ENCODE measurements at regions not wholly inside any gene's neighbourhood (a gene's known extent, or its start where the extent isn't known, plus 50 kb on each side); places are given as distances from the start of the nearest gene placed in this dataset.
"Not testable (repeated sequence)": the region's sequence is repeated elsewhere in the genome, so short reads cannot be mapped to it uniquely, and the experiment has no call there.

DNA sequence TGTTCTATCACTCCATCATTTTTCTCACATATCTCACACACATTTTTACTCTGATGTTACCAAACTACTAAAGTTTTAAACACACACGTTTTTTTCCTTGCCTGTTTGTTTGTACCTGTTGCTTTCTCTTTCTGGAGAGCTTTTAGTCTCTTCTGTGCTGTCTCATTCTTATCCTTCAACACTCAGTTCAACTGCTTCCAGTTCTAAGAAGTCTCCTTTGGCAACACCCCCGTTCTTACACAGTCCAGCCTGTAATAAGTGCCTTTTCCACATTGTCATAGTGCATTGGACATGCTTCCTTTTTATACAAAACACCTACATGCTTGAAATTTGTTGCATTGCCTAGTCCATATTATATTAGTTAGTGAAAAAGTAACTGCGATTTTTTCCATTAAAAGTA, 360.2 kb upstream of the BRINP3 start:
- DNase-seq: no peak

DNA sequence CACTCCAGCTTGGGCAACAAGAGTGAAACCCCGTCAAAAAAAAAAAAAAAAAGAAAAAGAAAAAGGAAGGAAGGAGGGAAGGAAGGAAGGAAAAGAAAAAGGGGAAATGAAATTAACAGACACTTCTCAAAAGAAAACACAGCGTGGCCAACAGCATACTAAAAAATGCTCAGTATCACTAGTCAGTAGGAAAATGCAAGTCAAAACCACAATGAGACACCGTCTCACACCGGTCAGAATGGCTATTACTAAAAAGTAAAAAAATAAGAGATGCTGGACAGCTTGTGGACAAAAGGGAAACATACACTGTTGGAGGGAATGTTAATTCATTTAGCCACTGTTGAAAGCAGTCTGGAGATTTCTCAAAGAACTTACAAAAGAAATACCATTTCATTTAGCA, 369.5 kb upstream of the BRINP3 start:
- no peak for DNase-seq

DNA sequence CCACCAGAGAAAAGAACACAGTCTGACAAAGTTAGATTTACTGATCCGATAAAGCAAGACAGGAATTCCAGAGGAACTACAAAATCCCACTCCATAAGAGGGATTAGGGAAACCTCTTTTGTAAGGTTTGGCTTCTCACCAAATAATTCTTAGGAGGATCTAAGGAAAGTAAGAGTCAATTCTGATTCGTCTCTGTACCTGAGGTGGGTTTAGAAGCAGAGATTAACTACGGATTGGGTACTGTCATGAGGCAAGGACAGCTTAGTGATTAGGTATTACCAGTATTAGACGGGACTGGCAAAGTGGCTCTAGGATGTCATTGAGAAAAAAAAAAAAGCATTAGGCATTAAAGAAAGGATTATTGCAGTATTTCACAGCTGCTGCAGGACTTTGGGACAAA, 371.7 kb upstream of the BRINP3 start:
- DNase-seq: no peak

DNA sequence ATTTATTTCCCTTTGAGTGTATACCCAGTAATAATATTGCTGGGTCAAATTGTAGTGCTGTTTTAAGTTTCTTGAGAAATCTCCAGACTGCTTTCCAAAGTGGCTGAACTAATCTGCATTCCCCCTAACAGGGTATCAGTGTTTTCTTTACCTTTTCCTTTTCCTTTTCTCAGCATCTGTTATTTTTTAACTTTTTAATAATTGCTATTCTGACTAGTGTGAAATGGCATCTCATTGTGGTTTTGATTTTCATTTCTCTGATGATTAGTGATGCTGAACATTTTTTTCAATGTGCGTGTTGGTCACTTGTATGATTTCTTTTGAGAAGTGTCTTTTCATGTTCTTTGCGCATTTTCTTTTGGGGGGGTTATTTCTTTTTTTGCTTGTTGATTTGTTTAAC, 374.9 kb upstream of the BRINP3 start:
- DNase-seq: no peak

DNA sequence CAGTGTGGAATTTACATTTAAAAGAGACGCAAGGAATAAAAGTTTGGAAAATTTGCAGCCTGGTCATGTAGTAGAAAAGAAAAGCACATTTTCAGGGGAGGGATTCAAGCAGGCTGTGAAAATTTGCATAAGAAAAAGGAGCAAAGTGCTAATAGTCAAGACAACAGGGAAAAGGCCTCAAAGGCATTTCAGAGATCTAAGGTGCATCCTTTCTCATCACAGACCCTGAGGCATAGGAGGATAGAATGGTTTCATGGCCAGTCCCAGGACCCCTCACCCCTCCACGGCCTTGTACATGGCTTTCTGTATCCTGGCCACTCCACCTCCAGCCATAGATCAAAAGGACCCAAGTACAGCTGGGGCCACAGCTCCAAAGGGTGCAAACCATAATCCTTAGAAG, 380.5 kb upstream of the BRINP3 start:
- DNase-seq: no peak

DNA sequence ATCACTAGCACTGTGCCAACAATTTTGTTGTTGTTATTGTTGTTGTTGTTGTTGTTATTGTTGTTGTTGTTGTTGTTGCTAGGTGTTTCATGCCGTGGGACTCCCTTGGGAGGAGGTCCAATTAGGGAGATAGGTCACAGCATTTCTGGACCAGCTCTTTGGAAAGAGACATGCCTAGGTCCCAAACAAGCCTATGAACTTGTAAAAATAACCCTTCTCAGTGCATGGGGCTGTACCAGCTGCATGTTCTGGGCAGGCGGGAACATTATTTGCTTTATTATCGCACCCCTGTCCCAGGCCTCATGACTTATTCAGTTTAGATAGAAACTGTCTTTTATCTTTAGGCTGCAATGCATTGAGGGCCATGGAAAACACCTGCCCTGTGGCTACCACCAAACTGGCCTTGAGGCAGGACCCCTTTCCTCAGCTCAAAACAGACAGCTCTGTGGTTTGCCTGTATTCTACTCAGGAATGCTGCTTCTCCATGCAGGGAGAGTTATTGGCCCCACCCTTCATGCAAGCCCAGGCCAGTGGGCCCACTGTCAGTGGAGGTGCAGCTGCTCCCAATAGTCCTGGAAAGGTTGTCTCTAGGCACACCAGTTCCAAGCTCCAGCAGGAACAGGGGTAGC, 386.5 kb upstream of the BRINP3 start:
- no peak for DNase-seq

DNA sequence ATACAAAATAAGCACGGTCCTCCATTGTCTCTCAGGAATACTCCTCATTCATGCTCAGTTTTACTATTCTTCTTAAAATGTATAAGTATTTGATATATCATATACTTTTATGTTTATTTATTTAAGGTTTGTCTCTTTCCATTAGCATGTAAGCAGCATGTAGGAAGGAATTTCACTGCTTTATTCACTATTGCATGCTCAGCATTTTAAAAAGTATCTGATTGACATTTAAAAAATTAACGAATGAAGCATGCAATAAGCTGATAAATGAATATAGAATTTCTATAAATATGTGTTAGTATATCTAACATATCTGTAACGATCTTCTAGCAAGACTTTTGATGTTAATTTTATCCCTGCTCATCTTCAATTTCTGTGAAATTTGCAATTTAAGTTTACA, 402.7 kb upstream of the BRINP3 start:
- DNase-seq: no peak

DNA sequence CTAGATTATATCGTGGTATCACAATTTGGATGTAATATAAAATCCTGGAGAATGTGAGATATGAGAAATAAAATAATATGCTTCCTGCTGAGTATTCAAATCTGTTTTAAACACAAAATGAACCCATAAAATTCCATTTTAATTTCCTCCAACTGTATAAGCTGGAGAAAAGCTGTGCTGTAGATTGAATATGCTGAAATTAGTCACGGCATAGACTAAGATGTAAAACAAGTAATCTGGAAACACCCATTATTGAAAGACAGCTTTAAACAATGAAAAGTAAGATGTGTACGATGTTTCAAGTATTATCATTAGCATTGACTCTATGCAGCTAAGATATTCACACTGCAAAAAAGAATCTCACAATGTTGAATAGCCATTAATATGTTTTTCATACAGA, 403.4 kb upstream of the BRINP3 start:
- no peak for DNase-seq

DNA sequence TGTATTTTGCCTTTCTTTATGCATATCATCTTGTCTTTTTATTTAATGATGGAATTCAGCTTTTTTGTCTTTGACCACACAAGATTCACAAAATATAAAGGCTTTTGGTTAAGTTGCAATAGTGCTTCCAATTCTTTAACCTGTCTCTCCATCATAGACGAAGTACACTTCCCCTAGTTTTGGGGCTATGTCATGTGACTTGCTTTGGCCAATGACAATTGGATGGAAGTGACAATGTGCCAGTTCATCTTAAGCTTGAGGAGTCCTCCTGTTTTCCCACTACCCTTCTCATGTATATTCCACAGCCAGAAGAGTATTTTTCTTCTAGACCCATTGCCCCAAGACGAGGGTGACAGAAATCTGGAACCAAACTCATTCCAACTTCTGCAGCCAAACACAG, 419.6 kb upstream of the BRINP3 start:
- no peak for DNase-seq

DNA sequence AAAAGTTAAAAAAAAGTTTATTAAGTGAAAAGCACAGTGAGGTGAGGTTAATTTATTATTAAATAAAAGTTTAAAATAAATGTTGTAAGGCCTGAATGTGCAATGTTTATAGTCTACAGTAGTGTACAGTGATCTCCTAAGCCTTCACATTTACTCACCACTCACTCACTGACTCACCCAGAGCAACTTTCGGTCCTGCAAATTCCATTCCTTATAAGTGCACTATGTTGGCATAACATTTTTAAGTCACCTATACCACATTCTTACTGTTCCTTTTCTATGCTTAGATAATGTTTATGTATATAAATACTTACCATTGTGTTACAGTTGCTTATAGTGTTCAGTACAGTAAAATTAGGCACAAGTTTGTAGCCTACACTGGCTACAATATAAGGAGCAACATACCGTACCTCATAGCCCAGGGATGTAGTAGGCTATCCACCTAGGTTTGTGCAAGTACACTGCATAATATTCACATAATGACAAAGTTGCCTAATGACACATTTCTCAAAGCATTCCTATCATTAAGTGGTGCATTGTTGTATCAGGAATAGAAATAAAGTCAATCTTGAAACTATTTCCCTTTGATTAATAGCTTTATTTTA, 426.5 kb upstream of the BRINP3 start:
- no peak for DNase-seq

DNA sequence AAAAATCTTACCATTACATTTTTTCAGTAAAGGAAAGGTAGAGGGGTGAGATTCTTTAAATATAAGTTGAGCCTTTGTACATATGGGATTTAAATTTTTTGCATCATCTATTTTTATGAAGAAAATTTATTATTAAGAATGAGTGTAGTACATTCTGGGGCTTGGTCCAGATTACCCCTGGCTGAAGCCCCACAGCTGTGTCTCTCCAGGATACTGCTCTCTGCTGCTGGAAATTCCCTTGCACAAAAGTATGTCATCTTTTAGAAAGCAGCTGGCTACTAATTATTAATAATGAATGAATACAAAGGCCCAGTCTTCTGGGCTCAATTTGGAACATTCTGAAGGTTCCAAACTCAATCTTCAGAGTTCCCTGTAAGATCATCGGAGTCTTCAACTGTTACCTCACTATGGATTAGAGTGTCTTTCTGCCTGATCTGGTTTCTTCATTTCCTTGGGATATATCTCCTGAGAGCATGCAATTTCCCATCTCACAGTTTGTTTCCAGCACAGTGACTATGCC, 428.6 kb upstream of the BRINP3 start:
- no peak for DNase-seq

DNA sequence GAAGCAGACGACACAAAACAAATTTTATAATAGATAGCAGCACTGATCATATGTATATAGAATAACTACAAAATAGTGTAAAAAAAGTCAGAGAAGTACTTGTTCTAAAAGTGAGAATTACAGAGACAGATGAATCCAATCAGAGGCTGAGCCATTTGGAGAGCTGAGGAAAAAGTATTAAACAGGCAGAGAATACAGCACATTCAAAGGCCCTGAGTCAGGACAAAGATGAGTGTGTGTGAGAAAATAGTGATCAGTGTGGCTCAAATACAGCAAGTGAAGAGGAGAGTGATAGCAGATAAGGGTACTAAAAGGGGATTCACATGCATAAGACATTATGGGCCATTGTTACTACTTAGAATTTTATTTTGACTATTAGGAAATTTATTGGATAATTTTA, 430.6 kb upstream of the BRINP3 start:
- no peak for DNase-seq

DNA sequence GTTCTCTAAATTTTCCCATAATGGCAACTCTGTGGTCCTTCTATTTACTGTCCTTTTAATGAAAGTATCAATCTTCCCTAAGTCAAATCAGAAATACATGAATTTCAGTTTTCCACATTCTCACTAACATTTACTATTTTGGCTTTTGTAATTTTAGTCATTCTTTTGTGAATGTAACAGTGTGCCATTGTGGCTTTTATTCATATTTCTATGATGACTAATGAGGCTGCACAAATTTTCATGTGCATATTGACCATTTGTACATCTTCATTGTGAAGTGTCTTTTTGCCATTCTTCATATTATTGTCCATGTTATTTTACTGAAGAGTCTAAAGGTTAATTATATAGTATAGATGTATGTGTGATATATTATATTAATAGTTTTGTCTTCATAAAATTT, 431.0 kb upstream of the BRINP3 start:
- no peak for DNase-seq

DNA sequence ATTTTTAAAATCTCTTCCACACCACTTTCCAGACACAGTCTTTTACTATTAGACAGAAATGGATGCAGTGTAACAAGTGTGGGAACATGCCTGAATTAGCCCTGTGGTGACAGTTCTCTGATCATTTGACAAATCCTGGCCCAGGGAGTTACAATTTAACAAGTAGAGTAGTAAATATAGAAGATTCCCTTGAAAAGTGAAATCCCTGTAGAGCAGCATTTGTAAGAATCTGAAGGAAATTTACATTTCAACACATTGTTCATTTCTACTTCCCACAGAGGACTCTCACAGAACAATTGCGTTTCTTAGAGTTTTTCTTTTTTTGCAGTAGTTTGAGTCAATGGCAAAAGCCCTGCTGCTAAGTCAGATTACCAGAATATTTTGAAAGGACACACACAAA, 458.3 kb upstream of the BRINP3 start:
- DNase-seq: no peak

DNA sequence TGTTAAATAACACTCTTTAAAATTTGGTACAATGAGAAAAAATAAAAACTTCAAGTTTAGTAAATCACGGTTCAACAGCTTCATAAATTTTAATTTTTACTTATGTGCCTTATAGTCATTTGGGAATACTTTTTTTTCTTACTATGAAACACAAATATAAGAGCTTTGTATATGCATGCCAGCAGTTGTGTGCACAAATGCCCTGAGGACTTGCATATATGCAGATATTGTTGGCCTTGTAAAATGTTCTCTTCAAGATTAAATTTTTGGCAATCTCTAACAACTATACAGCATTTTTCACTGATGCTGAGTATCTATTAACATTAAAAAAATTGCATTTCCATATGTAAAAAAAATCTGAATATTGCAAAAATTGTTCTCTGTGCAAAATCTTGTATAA, 458.7 kb upstream of the BRINP3 start:
- DNase-seq: no peak

DNA sequence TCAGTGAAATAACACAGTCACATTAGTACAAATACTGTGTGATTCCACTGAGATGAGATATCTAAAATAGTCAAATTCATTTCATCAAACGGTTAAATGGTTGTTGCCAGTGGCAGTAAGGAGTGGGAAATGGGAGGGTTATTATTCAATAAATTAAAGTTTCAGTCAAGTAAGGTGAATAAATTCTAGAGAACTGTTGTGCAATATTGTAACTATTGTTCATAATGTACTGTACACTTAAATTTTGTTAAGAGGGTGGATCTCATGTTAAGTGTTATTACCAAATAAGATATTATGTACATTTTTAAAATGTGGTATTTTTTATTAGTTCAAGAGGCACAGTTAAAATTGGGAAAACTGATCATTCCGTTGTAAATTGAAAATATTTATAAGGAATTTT, 463.3 kb upstream of the BRINP3 start:
- DNase-seq: no peak

DNA sequence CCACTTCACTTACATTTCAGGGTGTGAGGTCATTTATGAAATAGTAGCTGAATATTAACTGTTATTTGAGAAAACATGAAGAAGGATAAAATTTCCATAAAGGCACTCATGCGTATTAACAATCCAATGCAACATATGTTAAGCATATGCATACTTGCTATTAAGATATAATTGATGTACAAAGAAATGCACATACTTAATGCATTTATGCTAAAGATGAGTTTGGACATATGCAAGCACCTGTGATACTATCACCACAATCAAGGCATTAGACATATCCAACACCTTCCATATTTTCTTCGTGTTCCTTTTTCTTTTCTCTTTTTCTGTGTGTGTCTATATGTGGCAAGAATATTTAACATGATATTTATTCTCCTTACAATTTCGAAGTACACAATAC, 464.8 kb upstream of the BRINP3 start:
- no peak for DNase-seq

DNA sequence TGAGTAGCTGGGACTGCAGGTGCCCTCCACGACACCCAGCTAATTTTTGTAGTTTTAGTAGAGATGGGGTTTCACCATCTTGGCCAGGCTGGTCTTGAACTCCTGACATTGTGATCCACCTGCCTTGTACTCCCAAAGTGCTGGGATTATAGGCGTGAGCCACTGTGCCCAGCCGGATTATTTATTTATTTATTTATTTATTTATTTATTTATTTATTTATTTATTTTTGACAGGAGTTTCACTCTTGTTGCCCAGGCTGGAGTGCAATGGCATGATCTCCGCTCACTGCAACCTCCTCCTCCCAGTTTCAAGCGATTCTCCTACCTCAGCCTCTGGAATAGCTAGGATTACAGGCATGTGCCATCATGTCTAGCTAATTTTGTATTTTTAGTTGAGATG, 466.1 kb upstream of the BRINP3 start:
- DNase-seq: not testable (repeated sequence)

DNA sequence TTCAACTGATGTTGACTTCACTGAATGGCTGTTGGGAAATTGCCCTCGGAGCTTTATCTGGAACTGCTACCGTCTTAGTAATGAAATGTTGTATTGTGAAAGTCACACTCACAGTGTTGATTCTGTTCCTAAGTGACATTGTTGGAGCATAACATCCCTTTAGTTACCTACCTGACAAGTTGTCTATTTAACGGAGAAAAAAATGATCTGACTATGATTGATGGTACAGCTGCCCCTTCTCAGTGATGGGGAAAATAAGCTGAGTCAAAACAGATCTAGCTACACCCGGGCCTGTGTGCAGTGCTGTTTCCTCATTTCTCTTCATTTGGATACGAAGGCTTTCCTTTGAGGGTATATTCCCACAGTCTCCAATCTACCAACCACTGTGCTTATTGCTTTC, 472.3 kb upstream of the BRINP3 start:
- peak; percentile 27 for DNase-seq

DNA sequence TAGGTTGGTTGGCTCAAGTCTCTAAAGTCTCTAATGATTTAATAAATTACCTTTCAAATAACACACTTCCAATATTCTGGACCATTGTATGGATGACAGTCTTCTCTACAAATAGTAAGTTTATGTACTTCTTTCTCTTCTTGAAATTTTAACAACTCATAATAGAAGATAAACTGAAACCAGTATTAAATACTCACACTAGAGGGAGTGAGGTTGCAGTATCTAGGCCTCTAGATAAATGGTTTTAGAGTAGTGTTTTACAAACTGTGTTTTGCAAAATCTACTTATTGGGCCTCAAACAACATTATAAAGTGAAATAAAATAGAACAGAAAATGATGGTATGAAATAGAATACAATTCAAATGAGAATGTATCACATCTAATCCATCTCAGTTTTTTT, 479.9 kb upstream of the BRINP3 start:
- DNase-seq: no peak

DNA sequence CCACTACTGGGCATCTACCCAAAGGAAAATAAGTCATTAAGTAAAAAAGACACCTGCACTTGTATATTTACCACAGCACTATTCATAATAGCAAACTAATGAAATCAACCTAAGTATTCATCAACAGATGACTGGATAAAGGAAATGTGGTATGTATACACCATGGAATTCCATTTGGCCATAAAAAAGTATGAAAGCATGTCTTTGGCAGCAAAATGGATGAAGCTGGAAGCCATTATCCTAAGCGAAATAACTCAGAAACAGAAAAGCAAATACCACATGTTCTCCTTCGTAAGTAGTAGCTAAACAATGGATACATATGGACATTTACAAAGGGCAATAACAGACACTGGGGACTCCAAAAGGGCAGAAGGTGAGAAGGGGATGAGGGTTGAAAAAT, 485.7 kb upstream of the BRINP3 start:
- no peak for DNase-seq

DNA sequence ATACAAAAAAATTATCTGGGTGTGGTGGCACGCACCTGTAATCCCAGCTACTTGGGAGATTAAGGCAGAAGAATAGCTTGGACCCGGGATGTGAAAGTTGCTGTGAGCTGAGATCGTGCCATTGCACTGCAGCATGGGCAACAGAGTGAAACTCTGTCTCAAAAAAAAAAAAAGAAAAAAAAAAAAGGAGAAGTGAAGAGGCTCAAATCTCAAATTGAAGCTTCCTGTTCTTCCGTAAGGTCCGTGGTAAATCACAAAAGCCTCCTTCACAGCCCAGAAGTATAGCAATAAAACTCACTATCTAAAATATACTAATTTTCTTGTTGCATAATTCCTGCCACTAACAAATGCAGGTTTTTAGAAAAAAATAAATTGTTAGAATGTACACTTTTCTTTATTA, 498.2 kb upstream of the BRINP3 start:
- DNase-seq: no peak

DNA sequence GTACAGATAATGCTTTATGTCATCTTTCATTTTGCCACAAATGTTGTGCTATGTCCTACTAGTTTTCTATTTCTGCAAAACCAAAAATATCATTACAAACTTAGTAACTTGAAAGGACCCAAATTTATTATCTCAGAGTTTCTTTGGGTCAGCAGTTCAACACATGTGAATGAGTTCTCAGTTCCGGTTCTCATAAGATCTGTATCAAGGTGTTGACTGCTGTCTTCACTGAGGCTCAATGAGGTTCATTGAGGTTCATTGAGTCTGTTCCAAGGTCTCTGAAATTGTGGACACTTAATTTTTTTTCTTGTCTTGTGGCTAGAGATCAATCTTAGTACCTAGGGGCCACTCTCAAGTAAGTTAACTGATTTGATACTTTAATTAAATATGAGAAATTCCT, 525.1 kb upstream of the BRINP3 start:
- DNase-seq: no peak

DNA sequence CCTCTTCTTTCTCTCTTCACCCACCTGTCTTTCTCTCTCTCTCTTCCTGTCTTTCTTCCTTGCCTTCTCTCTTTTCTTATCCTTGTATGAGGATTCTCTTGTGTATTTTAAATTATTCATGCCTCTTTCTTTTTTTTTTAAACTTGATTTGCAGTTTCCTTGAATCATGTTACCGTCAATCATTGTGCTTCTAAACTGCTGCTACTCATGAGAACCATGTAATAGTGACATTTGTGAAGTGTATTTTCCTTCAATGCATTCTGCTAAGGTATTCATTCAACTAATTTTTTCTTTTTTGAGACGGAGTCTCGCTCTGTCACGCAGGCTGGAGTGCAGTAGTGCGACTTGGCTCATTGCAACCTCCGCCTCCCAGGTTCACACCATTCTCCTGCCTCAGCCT, 539.1 kb upstream of the BRINP3 start:
- no peak for DNase-seq

DNA sequence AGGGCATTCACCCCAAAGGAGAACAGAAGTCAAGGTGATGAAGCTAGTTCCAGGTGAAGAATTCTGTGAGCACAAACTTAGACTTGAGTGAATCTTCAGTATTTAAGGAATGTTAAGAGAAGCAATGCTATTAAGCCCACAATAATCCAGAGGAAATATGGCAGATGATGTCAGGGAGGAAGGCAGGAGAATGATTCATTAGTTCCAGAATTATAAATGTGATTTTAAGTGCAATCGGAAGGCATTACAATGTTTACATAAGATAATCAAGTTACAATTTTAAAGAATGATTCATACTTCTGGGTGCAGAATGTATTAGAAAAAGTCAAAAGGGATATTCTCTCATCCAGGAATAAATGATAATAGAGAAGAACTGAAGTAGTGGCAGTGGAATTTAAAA, 545.2 kb upstream of the BRINP3 start:
- no peak for DNase-seq

Measured in NCI-H510A treated with DMSO at 0.1 percent for 48 hours (cell line).